GM12878 (cell line): ENCODE measurements at regions not wholly inside any gene's neighbourhood (a gene's known extent, or its start where the extent isn't known, plus 50 kb on each side); places are given as distances from the start of the nearest gene placed in this dataset.

Experiments
- EGR1 ChIP-seq, 2 experiments: IDR thresholded peaks; 1 replicate in 1 of 2; 2 replicates in 1 of 2; pipeline ENCODE4 v1.6.1; 2011 to 2012; ENCODE audit warnings: low read depth in 2 of 2, low read length in 2 of 2, borderline replicate concordance in 1 of 2, mild to moderate bottlenecking in 1 of 2, moderate library complexity in 1 of 2
- RB1 ChIP-seq: fragments of 450-650 bp; formaldehyde crosslinking; IDR thresholded peaks from 2 replicates; pipeline ENCODE4 v1.6.1; 2017; ENCODE audit warnings: mild to moderate bottlenecking, borderline replicate concordance
- SPI1 ChIP-seq: IDR thresholded peaks from 2 replicates; pipeline ENCODE4 v1.6.1; 2011; ENCODE audit warnings: low read depth, mild to moderate bottlenecking, low read length, moderate library complexity, borderline replicate concordance; ENCODE audit not compliant: insufficient read depth
- ZNF24 ChIP-seq: fragments of 450-650 bp; IDR thresholded peaks from 2 replicates; pipeline ENCODE4 v1.6.1; 2017; ENCODE audit warnings: antibody characterized with exemption, mild to moderate bottlenecking

GRCh38 chr17:63381101-63381729, 64.9 kb downstream of the CYB561 start:
- no peak for TF ChIP-seq SPI1
- no peak for TF ChIP-seq EGR1 (IDR thresholded peaks at IDR 0.05; ENCODE audit: borderline replicate concordance in 1 of 2, low read depth in 2 of 2, low read length in 2 of 2)
- no peak for TF ChIP-seq RB1
- no peak for TF ChIP-seq ZNF24
